SK-N-SH (cell line): ENCODE measurements at regions not wholly inside any gene's neighbourhood (a gene's known extent, or its start where the extent isn't known, plus 50 kb on each side); places are given as distances from the start of the nearest gene placed in this dataset.
"Not testable (repeated sequence)": the region's sequence is repeated elsewhere in the genome, so short reads cannot be mapped to it uniquely, and the experiment has no call there.

Experiments used
- CHD2 ChIP-seq: fragments of 150-350 bp; IDR thresholded peaks from 2 replicates; pipeline ENCODE4 v1.6.1; 2018; ENCODE audit warnings: low read length; ENCODE audit not compliant: partially characterized antibody
- TAF1 ChIP-seq: IDR thresholded peaks from 2 replicates; pipeline ENCODE4 v1.6.1; 2012; ENCODE audit warnings: low read depth, mild to moderate bottlenecking, low read length, moderate library complexity, borderline replicate concordance
- TF ChIP-seq, protein P1 (sequence below): fragments of 200-600 bp; sonication (generic); IDR thresholded peaks from 2 replicates; pipeline ENCODE4 v1.6.1; 2017; ENCODE audit warnings: antibody characterized with exemption, mild to moderate bottlenecking, moderate library complexity

DNA sequence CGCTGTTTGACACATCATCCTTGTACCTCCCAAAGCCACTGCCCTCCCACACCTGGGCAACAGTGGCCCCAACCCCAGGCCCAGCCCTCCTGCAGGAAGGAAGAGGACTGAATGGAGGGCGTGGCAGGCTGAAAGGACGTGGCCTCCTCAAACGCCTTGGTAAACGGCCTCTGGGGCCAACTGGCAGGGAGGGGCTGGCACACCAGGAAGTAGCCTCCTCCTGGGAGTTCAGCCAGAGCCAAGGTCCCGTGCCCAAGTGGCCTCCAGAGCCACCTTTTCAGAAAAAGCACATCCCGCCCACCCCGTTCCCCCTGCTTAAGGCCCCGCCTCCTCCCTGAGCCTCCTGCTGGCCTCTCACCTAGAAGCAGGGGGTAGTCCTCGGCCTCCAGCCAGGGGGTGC, 74.2 kb upstream of the DRD5 start:
- TF ChIP-seq TAF1, CHD2: not testable (repeated sequence)
- TF ChIP-seq, protein P1, sequence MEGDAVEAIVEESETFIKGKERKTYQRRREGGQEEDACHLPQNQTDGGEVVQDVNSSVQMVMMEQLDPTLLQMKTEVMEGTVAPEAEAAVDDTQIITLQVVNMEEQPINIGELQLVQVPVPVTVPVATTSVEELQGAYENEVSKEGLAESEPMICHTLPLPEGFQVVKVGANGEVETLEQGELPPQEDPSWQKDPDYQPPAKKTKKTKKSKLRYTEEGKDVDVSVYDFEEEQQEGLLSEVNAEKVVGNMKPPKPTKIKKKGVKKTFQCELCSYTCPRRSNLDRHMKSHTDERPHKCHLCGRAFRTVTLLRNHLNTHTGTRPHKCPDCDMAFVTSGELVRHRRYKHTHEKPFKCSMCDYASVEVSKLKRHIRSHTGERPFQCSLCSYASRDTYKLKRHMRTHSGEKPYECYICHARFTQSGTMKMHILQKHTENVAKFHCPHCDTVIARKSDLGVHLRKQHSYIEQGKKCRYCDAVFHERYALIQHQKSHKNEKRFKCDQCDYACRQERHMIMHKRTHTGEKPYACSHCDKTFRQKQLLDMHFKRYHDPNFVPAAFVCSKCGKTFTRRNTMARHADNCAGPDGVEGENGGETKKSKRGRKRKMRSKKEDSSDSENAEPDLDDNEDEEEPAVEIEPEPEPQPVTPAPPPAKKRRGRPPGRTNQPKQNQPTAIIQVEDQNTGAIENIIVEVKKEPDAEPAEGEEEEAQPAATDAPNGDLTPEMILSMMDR: not testable (repeated sequence)
